ENCODE measurements at regions not wholly inside any gene's neighbourhood (a gene's known extent, or its start where the extent isn't known, plus 50 kb on each side); places are given as distances from the start of the nearest gene placed in this dataset.
A peak's percentile ranks its signal among the peaks of the same experiment; 100 is the strongest.
"Not testable (repeated sequence)": the region's sequence is repeated elsewhere in the genome, so short reads cannot be mapped to it uniquely, and the experiment has no call there.

- DNase-seq (ENCODE audit: low read depth): not testable (repeated sequence)
Measured at GRCh38 chr10:11403646-11404045, 207.8 kb downstream of the USP6NL start.

DNA sequence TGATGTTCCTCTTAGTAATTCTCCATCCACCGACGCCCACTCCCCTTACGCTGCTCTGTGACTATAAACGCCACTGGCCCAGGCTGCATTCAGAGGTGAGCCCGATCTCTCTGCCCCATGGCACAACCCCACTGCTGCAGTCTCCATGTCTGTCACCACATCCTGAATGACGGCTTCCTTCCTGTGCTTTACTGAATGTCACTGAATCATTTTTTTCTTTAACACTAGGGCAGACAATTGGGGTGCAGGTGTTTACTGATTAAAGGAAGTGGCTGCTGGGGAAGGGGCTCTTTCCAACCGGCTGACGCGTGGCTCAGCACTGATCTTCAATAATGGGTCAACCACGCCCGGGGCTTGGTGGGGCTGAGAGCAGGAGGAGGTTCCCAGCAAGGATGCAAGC lies 208.3 kb downstream of the USP6NL start:
- no peak for DNase-seq (ENCODE audit: low read depth)

GRCh38 chr10:11402392-11402791 lies 209.1 kb downstream of the USP6NL start:
- no peak for DNase-seq (ENCODE audit: low read depth)

DNA sequence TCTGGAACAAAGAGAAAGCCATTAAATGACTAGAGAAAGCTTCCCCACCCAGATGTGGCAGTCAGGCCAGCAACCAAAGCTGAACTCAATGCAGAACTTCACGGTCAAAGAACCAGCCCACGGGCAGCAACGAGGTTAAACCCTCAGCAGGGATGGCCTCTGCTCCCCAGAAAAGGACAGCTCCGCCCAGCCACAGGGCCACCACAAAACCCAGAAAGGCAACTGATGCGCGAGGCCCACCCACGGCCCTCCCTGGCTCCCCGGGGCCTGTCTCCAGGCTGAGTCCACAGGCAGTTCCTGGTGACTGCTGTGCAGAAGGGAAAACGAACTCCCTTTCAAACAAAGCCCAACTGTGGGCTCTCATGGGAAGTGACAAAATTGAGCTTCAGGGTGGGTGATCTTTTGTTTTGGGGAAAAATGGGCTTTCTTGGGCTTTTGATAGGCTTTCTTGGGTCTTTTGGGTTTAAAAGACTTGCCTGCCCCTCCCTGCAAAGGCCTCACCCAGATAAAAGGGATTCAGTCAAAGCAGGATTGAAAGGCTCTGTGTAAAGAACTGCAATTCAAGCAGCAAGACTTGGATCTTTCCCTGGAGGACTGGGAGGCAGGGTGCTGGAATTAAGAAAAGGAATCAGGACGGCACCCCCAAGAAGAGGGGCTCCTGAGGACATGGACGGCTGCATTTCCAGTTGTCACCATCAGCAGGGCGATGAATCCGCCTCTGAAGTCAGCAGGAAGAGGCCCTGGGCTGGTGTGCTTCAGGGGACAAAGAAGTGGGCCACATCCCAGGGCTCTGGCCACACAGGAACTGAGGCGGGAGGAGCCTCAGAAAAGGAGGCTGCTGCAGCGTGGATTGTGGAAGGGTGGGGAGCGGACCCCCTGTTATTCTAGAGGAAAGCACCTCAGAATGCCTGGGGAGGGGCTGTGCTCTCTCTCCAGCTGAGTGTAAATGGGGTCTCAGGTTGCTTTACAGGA lies 209.9 kb downstream of the USP6NL start:
- no peak for DNase-seq (ENCODE audit: low read depth)

- peak; percentile 88 for DNase-seq (ENCODE audit: low read depth)
Measured at GRCh38 chr10:11397980-11398580, 213.4 kb downstream of the USP6NL start.

- DNase-seq (ENCODE audit: low read depth): peak; percentile 55
Measured at GRCh38 chr10:11397077-11397965, 214.1 kb downstream of the USP6NL start.

DNA sequence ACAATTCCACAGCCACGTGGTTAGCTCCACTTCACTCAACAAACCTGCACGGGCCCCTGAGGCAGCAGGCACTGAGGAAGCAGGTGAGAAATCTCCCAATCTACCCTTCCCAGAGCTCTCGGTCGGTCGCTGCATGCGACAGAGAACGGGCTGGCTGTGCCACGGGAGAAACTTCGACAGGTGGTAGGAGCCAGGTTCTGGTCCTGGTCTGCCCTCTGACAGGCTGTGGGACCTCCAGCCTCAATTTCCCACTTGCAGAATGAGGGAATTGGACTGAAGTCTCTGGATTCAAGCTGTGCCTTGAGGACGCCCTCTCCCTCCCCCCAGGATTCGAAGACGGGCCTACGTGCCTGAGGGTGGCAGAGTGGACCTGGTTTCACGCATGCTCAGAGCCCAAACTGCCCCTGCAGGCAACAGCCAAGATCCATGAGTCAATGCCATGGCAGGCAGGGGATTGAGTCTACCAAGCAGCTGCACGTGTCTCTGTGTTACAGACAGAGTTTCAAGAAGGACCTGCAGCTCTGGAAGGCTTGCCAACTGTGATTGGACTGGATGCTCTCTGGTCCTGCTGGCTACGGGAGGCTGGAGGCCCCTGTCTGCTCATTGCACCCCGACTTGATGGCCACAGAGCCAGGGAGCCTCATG lies 215.0 kb downstream of the USP6NL start:
- DNase-seq (ENCODE audit: low read depth): no peak

- no peak for DNase-seq (ENCODE audit: low read depth)
Measured at GRCh38 chr10:11395581-11396310, 215.7 kb downstream of the USP6NL start.

DNA sequence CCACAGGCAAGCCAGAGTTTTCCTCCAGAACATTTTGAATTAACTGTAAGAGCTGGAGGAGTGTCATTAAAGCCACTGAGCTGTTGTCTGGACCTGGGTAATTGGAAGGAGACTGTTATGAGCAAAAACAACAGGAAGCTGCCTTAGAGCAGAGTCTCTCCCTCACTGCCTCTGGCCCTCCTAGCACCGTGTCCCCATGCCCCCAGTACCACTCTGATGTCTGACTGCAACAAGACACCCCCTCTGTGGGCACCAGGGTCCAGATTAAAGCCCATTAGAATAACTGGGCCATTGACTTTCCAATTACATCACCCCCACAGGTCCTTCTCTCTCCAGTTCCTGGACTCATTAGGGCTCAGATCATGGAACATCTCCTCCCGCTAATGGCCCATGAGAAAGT lies 216.3 kb downstream of the USP6NL start:
- no peak for DNase-seq (ENCODE audit: low read depth)

DNA sequence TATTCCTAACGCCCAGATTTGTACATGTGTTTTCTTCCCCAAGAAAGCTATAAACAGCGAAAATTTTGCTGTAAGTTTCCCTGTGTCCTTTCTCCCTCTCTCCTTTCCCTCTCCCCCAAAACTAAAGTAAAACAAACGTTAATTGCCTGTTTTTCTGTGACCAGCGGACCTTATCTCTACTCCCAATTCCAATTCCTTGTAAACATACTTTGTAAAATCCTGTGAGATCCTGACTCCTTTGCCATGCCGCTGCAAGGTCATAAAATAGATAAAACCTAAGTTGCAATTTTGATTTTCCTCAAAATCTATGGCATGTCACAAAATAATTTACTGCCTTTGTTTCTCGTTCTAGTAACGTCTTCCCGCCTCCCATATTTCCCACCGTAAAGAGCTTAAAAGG lies 217.6 kb downstream of the USP6NL start:
- DNase-seq (ENCODE audit: low read depth): no peak

GRCh38 chr10:11392776-11393175 lies 218.7 kb downstream of the USP6NL start:
- no peak for DNase-seq (ENCODE audit: low read depth)

DNA sequence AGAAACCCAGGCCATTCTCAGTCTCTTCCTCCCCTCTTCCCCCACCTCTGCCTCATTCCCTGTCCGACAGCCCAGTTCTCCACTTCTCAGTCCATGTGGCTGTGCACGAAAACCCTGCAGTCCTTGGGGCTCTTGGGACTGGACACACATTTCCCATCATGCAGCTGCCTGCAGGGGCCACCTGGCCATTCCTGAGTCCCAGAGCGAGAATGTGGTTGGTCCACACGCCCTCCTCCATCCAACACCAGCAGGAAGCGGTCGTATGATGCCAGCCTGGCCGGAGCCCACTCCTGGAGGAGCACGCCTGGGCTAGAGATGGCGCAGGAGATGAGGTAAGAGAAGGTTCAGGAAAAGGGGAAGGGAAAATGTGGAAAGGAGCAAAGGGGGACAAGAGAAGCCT lies 222.5 kb downstream of the USP6NL start:
- DNase-seq (ENCODE audit: low read depth): no peak

- DNase-seq (ENCODE audit: low read depth): no peak
Measured at GRCh38 chr10:11387551-11388222, 223.8 kb downstream of the USP6NL start.

GRCh38 chr10:11387044-11387443 lies 224.4 kb downstream of the USP6NL start:
- DNase-seq (ENCODE audit: low read depth): no peak

Data from forelimb muscle (tissue), 1 donor.